Fibroblast of villous mesenchyme (primary cell): ENCODE measurements at regions not wholly inside any gene's neighbourhood (a gene's known extent, or its start where the extent isn't known, plus 50 kb on each side); places are given as distances from the start of the nearest gene placed in this dataset.

Experiments
- DNase-seq: peaks from one replicate; pipeline ENCODE4 v3.0.0-alpha.2; 2010; ENCODE audit warnings: low read depth
- H3K4me3 ChIP-seq: 2 replicates; pipeline ENCODE4 v1.5.1; 2011; ENCODE audit warnings: low read depth, mild to moderate bottlenecking, low read length
- TF ChIP-seq, protein P1 (sequence below): IDR thresholded peaks from 2 replicates; pipeline ENCODE4 v1.5.1; 2012; ENCODE audit warnings: low read depth, mild to moderate bottlenecking, low read length; ENCODE audit not compliant: insufficient read depth

DNA sequence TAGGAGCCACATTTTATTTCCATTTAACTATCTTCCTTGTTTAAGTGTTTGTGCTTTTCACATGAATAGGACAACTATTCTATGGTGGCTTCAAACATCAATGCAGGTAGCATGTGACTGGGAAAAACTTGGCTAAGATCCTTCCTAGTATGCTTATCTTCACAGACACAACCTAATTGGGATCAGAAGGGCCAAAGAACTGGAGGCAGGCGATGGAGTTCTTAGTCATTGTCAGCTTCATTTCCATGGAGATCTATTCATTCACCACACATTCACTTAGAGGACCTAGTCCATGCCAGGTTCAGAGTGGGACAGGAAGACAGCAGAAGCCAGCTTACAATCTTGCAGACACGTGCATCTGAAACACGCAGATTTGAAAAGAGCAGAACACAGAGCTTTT lies 277.5 kb upstream of the PPP2R3A start:
- no peak for DNase-seq
- no peak overlapping the region for H3K4me3 ChIP-seq
- TF ChIP-seq, protein P1, sequence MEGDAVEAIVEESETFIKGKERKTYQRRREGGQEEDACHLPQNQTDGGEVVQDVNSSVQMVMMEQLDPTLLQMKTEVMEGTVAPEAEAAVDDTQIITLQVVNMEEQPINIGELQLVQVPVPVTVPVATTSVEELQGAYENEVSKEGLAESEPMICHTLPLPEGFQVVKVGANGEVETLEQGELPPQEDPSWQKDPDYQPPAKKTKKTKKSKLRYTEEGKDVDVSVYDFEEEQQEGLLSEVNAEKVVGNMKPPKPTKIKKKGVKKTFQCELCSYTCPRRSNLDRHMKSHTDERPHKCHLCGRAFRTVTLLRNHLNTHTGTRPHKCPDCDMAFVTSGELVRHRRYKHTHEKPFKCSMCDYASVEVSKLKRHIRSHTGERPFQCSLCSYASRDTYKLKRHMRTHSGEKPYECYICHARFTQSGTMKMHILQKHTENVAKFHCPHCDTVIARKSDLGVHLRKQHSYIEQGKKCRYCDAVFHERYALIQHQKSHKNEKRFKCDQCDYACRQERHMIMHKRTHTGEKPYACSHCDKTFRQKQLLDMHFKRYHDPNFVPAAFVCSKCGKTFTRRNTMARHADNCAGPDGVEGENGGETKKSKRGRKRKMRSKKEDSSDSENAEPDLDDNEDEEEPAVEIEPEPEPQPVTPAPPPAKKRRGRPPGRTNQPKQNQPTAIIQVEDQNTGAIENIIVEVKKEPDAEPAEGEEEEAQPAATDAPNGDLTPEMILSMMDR, result no peak

DNA sequence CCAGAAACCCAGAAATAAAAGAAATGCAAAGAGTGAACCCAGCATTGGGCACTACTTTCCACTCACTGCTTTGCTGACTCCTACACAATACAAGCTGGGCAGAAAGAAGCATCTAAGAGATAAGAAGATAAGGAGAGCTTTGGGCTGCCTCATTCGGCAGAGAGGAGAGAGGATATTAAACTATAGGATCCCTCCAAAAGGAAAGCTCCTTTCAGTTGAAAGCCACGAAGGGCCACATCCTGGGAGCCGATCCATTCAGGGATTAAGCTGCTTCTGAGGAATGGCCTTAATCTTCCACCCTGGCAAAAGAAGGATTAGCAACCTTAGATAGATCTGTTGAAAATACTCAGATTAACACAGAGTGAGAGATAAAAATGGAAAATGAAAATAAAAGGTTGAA lies 274.9 kb upstream of the PPP2R3A start:
- H3K4me3 ChIP-seq, result no peak overlapping the region
- TF ChIP-seq, protein P1, result no peak
- no peak for DNase-seq

DNA sequence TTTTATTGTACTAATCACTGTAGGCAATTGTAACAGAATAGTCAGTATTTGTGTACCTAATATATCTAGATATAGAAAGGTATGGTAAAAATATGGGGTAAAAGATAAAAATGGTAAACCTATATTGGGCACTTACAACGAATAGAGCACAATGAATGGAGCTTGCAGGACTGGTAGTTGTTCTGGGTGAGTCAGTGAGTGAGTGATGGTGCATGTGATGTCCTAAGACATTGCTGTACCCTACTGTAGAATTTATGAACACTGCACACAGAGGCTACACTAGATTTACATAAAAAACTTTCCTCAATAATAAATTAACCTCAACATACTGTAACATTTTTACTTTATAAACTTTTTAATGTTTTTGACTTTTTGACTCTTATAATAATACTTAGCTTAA lies 274.3 kb upstream of the PPP2R3A start:
- H3K4me3 ChIP-seq, result no peak overlapping the region
- TF ChIP-seq, protein P1, result no peak
- DNase-seq, result no peak

DNA sequence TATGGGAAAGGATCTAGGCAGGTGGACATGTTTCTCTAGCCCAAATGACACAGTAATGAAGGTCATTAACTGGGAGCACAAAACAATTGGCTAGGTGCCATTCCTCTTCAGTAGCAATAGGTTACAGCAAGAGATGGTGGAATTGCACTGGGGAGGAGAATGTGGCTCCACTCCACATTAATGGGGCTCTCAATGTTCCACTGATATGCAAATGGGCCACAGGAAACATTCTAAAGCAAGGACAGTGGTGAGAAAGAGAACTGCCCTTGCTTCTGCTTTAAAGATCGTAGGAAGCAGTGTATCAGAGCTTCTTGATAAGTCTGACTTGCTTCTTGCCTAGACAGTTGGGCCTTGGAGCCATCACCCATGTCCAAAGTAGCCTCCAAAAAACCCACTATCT lies 271.4 kb upstream of the PPP2R3A start:
- DNase-seq, result no peak
- TF ChIP-seq, protein P1, result no peak
- no peak overlapping the region for H3K4me3 ChIP-seq

DNA sequence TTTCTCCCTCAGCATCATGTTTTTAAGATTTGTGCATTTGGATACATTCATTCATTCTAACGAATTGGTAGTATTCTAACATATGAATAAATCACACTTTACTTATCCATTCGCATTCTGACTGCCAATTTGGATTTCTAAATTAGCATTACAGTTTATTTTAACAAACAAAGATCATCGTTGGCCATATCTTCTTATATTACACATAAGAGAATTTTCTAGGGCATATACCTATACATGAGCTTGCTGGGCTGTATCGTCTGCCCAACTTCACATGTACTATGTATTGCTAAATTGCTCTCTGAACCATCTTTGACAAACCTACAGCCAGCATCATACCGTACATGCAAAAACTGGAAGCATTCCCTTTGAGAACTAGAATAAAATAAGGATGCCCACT lies 265.8 kb upstream of the PPP2R3A start:
- TF ChIP-seq, protein P1, result no peak
- no peak overlapping the region for H3K4me3 ChIP-seq
- DNase-seq, result no peak

DNA sequence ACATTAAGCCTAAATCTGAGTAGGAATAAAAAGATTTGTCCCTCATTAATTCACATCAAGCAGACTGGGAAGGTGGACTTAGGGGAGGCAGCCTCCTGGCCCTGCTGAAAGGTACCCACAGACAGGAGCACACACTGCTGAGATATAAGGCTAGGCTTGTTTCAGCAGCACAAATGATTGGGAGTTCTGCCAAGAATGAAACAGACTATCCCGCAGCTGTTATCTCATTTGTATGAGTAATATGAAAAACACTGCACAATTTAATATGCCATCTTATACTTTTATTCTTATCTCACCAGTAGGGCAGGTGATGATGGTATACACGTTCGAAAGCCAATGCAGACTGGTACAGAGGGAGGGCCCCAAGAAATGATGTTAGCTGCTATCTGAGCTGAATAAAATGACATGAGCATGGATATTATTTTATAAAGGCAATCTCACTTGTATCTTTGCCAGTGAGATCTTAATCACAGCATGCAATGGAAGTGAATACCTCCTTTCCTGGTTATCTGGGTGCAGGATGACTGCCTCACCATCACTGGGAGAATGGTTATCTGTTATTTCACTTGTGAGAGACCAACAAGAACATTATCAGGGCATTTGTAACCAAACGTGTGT lies 258.7 kb upstream of the PPP2R3A start:
- H3K4me3 ChIP-seq, result no peak overlapping the region
- no peak for DNase-seq
- TF ChIP-seq, protein P1, result no peak

DNA sequence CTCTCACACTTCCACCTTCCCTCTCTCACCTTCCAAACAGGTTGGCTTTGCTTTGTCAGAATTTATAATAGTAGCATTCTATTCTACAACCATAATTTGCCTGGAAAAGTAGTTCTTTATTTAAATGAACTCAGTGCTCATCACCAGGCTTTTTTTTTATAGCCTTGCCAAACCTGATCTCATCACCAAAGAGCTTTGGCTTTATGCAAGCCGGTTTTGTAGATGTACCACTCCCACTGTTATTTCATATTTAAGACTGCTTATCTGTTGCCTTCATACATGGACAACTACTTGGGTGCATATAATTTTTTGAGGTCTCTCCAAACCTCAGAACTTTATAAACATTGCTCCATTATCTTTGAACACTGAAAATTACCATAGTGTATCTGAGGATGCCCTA lies 246.1 kb upstream of the PPP2R3A start:
- no peak overlapping the region for H3K4me3 ChIP-seq
- TF ChIP-seq, protein P1, result no peak
- no peak for DNase-seq
